IMR-90 (cell line): ENCODE measurements at regions not wholly inside any gene's neighbourhood (a gene's known extent, or its start where the extent isn't known, plus 50 kb on each side); places are given as distances from the start of the nearest gene placed in this dataset.

ENCODE experiments used
- ATAC-seq: fragments of 200-7000 bp; cut with Tn5 transposase; 2 replicates; pipeline ENCODE4 v1.9.1; 2020; ENCODE audit warnings: low read depth, mild to moderate bottlenecking, moderate library complexity
- BruUV-seq: library from RNA; stranded (reverse); fragments of 400-500 nt; replicated peaks from 2 replicates; lab custom pipeline; 2021; lab: Mats Ljungman, UMichigan
- CTCF ChIA-PET: fragments of 300-600 bp; formaldehyde crosslinking; extraction: SDS; loops from one replicate; lab custom pipeline; 2021; ENCODE audit warnings: antibody characterized with exemption; lab: Yijun Ruan, JAX
- POLR2A ChIA-PET: fragments of 300-600 bp; sonication (Branson Sonifier 250); formaldehyde crosslinking; loops from one replicate; lab custom pipeline; 2022; ENCODE audit warnings: antibody characterized with exemption; ENCODE audit not compliant: unreplicated experiment; lab: Charles Lee
- DNase-seq: peaks from one replicate; pipeline ENCODE4 v3.0.0; 2013
- H2AFZ ChIP-seq: replicated peaks from 2 replicates; pipeline ENCODE3; 2013; ENCODE audit warnings: low read length, mild to moderate bottlenecking; ENCODE audit not compliant: poor library complexity
- H2AK5ac ChIP-seq: 2 replicates; pipeline ENCODE4 v1.6.1; 2013; ENCODE audit warnings: low read depth, low read length, inconsistent platforms
- H2AK9ac ChIP-seq: replicated peaks from 2 replicates; pipeline ENCODE3; 2013; ENCODE audit warnings: mild to moderate bottlenecking, low read depth, low read length, moderate library complexity; ENCODE audit not compliant: poor library complexity
- H2BK120ac ChIP-seq: 2 replicates; pipeline ENCODE4 v1.6.1; 2013; ENCODE audit warnings: low read depth, low read length, inconsistent platforms
- H2BK15ac ChIP-seq: 3 replicates; pipeline ENCODE4 v1.6.1; 2013; ENCODE audit warnings: low read depth, low read length, inconsistent platforms
- H2BK20ac ChIP-seq: 2 replicates; pipeline ENCODE4 v1.6.1; 2013; ENCODE audit warnings: low read depth, mild to moderate bottlenecking, inconsistent platforms, low read length, moderate library complexity
- H2BK5ac ChIP-seq: 2 replicates; pipeline ENCODE4 v1.6.1; 2013; ENCODE audit warnings: mild to moderate bottlenecking, low read depth, low read length, inconsistent platforms; ENCODE audit not compliant: poor library complexity, severe bottlenecking
- H3K14ac ChIP-seq: replicated peaks from 2 replicates; pipeline ENCODE4 v1.6.1; 2013; ENCODE audit warnings: low read depth, low read length, inconsistent platforms
- H3K18ac ChIP-seq: 2 replicates; pipeline ENCODE4 v1.6.1; 2013; ENCODE audit warnings: low read depth, low read length, control low read depth
- H3K23ac ChIP-seq: 2 replicates; pipeline ENCODE4 v1.6.1; 2013; ENCODE audit warnings: low read depth, low read length, inconsistent platforms
- H3K27ac ChIP-seq: 2 replicates; pipeline ENCODE4 v1.5.1; 2013; ENCODE audit warnings: mild to moderate bottlenecking, control low read depth, low read length; ENCODE audit not compliant: insufficient read depth
- H3K27me3 ChIP-seq: 2 replicates; pipeline ENCODE4 v1.6.1; 2013; ENCODE audit warnings: low read length; ENCODE audit not compliant: control insufficient read depth, insufficient read depth
- H3K36me3 ChIP-seq: 2 replicates; pipeline ENCODE4 v1.6.1; 2013; ENCODE audit warnings: low read length, mixed read lengths; ENCODE audit not compliant: control insufficient read depth, insufficient read depth
- H3K4ac ChIP-seq: 2 replicates; pipeline ENCODE4 v1.6.1; 2013; ENCODE audit warnings: low read depth, low read length, inconsistent platforms
- H3K4me1 ChIP-seq: 2 replicates; pipeline ENCODE4 v1.6.1; 2013; ENCODE audit warnings: low read length, mixed read lengths; ENCODE audit not compliant: control insufficient read depth, insufficient read depth
- H3K4me2 ChIP-seq: 2 replicates; pipeline ENCODE4 v1.6.1; 2013; ENCODE audit warnings: low read depth, mild to moderate bottlenecking, control low read depth, low read length, moderate library complexity
- H3K4me3 ChIP-seq: 2 replicates; pipeline ENCODE4 v1.5.1; 2013; ENCODE audit warnings: low read depth, mild to moderate bottlenecking, control low read depth, low read length, moderate library complexity; ENCODE audit not compliant: insufficient read depth
- H3K56ac ChIP-seq: 2 replicates; pipeline ENCODE4 v1.6.1; 2013; ENCODE audit warnings: low read length, inconsistent platforms; ENCODE audit not compliant: insufficient read depth; ENCODE audit errors: extremely low read depth
- H3K79me1 ChIP-seq, 2 experiments: 2 replicates each; pipeline ENCODE4 v1.6.1; 2013; ENCODE audit warnings: low read length in 2 of 2, inconsistent platforms in 1 of 2, low read depth in 1 of 2
- H3K9ac ChIP-seq: 2 replicates; pipeline ENCODE4 v1.6.1; 2013; ENCODE audit warnings: low read depth, low read length, control low read depth
- H3K9me1 ChIP-seq: 2 replicates; pipeline ENCODE4 v1.6.1; 2013; ENCODE audit warnings: low read length, inconsistent platforms; ENCODE audit not compliant: insufficient read depth
- H3K9me3 ChIP-seq: 2 replicates; pipeline ENCODE4 v1.6.1; 2013; ENCODE audit warnings: low read length; ENCODE audit not compliant: control insufficient read depth, insufficient read depth
- H4K20me1 ChIP-seq: 2 replicates; pipeline ENCODE4 v1.6.1; 2013; ENCODE audit warnings: low read length, inconsistent platforms; ENCODE audit not compliant: insufficient read depth
- H4K5ac ChIP-seq: 2 replicates; pipeline ENCODE4 v1.6.1; 2013; ENCODE audit warnings: mild to moderate bottlenecking, low read depth, low read length, control low read depth
- H4K8ac ChIP-seq, 2 experiments: 2 replicates each; pipeline ENCODE4 v1.6.1; 2013; ENCODE audit warnings: low read depth in 2 of 2, low read length in 2 of 2, control low read depth in 1 of 2, inconsistent platforms in 1 of 2
- H4K91ac ChIP-seq: 2 replicates; pipeline ENCODE4 v1.6.1; 2013; ENCODE audit warnings: low read depth, low read length, inconsistent platforms; ENCODE audit not compliant: insufficient read depth
- BHLHE40 ChIP-seq: fragments of 150-350 bp; IDR thresholded peaks from 2 replicates; pipeline ENCODE4 v1.6.1; 2016; ENCODE audit warnings: mild to moderate bottlenecking, low read depth, low read length
- CEBPB ChIP-seq: IDR thresholded peaks from 2 replicates; pipeline ENCODE4 v1.6.1; 2012; ENCODE audit warnings: low read depth, low read length, improper control_type of control experiment
- ELK1 ChIP-seq: fragments of 150-350 bp; IDR thresholded peaks from 2 replicates; pipeline ENCODE4 v1.6.1; 2016; ENCODE audit warnings: low read depth, mild to moderate bottlenecking, low read length, moderate library complexity, borderline replicate concordance
- FOS ChIP-seq: fragments of 150-350 bp; IDR thresholded peaks from 2 replicates; pipeline ENCODE4 v1.6.1; 2016; ENCODE audit warnings: low read depth, low read length
- MAFK ChIP-seq: IDR thresholded peaks from 2 replicates; pipeline ENCODE4 v1.6.1; 2012; ENCODE audit warnings: low read depth, low read length, improper control_type of control experiment
- NFE2L2 ChIP-seq: fragments of 150-350 bp; IDR thresholded peaks from 2 replicates; pipeline ENCODE4 v1.6.1; 2016; ENCODE audit warnings: low read depth, mild to moderate bottlenecking, low read length
- POLR2A ChIP-seq: IDR thresholded peaks from 2 replicates; pipeline ENCODE4 v1.6.1; 2012; ENCODE audit warnings: mild to moderate bottlenecking, low read depth, low read length
- RAD21 ChIP-seq: IDR thresholded peaks from 2 replicates; pipeline ENCODE4 v1.6.1; 2012; ENCODE audit warnings: low read length, improper control_type of control experiment
- RCOR1 ChIP-seq: IDR thresholded peaks from 2 replicates; pipeline ENCODE4 v1.6.1; 2012; ENCODE audit warnings: mild to moderate bottlenecking, low read length, improper control_type of control experiment; ENCODE audit not compliant: insufficient replicate concordance
- RFX5 ChIP-seq: IDR thresholded peaks from 2 replicates; pipeline ENCODE4 v1.8.0; 2012; ENCODE audit warnings: low read depth, mild to moderate bottlenecking, low read length, moderate library complexity
- SMC3 ChIP-seq: fragments of 150-350 bp; IDR thresholded peaks from 2 replicates; pipeline ENCODE4 v1.6.1; 2016; ENCODE audit warnings: low read depth, mild to moderate bottlenecking, antibody characterized with exemption, low read length, moderate library complexity
- WGBS, 2 experiments: methylation state at CpG; one replicate each; pipeline versions ENCODE4 v1.1.5 to v1.1.7; 2013; ENCODE audit warnings: missing lambda C conversion rate in 2 of 2; ENCODE audit not compliant: insufficient read length in 1 of 2; ENCODE audit errors: extremely low coverage in 2 of 2; 5-methylcytosine and 5-hydroxymethylcytosine counted together
- dilution Hi-C: fragments of 300-500 bp; cut with HindIII; formaldehyde crosslinking; loops from one replicate; pipeline ENCODE4 v1.14.3; 2018; ENCODE audit warnings: low sequenced_read_pairs; ENCODE audit not compliant: unreplicated experiment
- in situ Hi-C: fragments of 300-500 bp; cut with MboI; formaldehyde crosslinking; loops from 3 replicates; pipeline ENCODE4 v1.14.3; 2019; ENCODE audit warnings: low sequenced_read_pairs, inconsistent platforms, mixed read lengths
- intact Hi-C: fragments of 100-400 bp; cut with micrococcal nuclease; formaldehyde crosslinking; loops from 2 replicates; pipeline ENCODE4 v1.10.0; 2022
- TF ChIP-seq, protein P1 (sequence below): fragments of 150-350 bp; IDR thresholded peaks from 2 replicates; pipeline ENCODE4 v1.6.1; 2017; ENCODE audit warnings: mild to moderate bottlenecking, antibody characterized with exemption, low read length, low read depth
- TF ChIP-seq, protein P2 (sequence below): conservative IDR thresholded peaks from 2 replicates; pipeline ENCODE4 v1.5.1; 2012; ENCODE audit warnings: mild to moderate bottlenecking, low read depth, low read length, improper control_type of control experiment

GRCh38 chr4:24352112-24352511 is 232.2 kb downstream of the DHX15 start:
- Histone ChIP-seq H3K23ac (no peak overlapping the region), H3K9me1 (no peaks in the 10 kb centered on the region), H2BK20ac (no peak overlapping the region), H2AFZ (no peak overlapping the region), H3K9ac (no peak overlapping the region), H2BK15ac (no peak overlapping the region), H2AK5ac (no peak overlapping the region), H3K56ac (no peak overlapping the region), H3K4me3 (no peak overlapping the region), H3K27me3 (no peaks in the 10 kb centered on the region; the same call in none of the 2 replicates), H3K4me1 (no peaks in the 10 kb centered on the region), H2BK5ac (no peak overlapping the region), H3K14ac (no peak overlapping the region), H4K20me1 (no peaks in the 10 kb centered on the region), H2BK120ac (no peak overlapping the region), H3K4ac (no peak overlapping the region), H3K4me2 (no peak overlapping the region), H4K8ac (no peak overlapping the region), H4K91ac (no peak overlapping the region), H2AK9ac (no peak overlapping the region), H3K79me1 (no peaks in the 10 kb centered on the region), H3K18ac (no peak overlapping the region), H4K5ac (no peak overlapping the region), H3K36me3 (no peaks in the 10 kb centered on the region), H3K9me3 (no peaks in the 10 kb centered on the region), H3K27ac (no peak overlapping the region)
- intact Hi-C loops: no loop called here
- BruUV-seq: no TSS peak
- POLR2A ChIA-PET: no interaction called here
- no peak for ATAC-seq
- in situ Hi-C loops: no loop called here
- no CpG with 5 or more reads among the region's 4 CpGs for WGBS, 2 experiments
- no peak for TF ChIP-seq ELK1
- TF ChIP-seq MAFK: no peak
- TF ChIP-seq POLR2A: no peak
- no peak for TF ChIP-seq NFE2L2
- TF ChIP-seq CEBPB: no peak
- no peak for TF ChIP-seq RAD21
- no peak for TF ChIP-seq SMC3
- TF ChIP-seq RCOR1: no peak
- no peak for TF ChIP-seq RFX5
- TF ChIP-seq, protein P1, sequence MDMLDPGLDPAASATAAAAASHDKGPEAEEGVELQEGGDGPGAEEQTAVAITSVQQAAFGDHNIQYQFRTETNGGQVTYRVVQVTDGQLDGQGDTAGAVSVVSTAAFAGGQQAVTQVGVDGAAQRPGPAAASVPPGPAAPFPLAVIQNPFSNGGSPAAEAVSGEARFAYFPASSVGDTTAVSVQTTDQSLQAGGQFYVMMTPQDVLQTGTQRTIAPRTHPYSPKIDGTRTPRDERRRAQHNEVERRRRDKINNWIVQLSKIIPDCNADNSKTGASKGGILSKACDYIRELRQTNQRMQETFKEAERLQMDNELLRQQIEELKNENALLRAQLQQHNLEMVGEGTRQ: no peak
- TF ChIP-seq FOS: no peak
- TF ChIP-seq BHLHE40: no peak
- TF ChIP-seq, protein P2, sequence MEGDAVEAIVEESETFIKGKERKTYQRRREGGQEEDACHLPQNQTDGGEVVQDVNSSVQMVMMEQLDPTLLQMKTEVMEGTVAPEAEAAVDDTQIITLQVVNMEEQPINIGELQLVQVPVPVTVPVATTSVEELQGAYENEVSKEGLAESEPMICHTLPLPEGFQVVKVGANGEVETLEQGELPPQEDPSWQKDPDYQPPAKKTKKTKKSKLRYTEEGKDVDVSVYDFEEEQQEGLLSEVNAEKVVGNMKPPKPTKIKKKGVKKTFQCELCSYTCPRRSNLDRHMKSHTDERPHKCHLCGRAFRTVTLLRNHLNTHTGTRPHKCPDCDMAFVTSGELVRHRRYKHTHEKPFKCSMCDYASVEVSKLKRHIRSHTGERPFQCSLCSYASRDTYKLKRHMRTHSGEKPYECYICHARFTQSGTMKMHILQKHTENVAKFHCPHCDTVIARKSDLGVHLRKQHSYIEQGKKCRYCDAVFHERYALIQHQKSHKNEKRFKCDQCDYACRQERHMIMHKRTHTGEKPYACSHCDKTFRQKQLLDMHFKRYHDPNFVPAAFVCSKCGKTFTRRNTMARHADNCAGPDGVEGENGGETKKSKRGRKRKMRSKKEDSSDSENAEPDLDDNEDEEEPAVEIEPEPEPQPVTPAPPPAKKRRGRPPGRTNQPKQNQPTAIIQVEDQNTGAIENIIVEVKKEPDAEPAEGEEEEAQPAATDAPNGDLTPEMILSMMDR: no peak
- CTCF ChIA-PET: no interaction called here
- DNase-seq: no peak
- dilution Hi-C loops: no loop called here
